NK-92 (cell line): ENCODE measurements at regions not wholly inside any gene's neighbourhood (a gene's known extent, or its start where the extent isn't known, plus 50 kb on each side); places are given as distances from the start of the nearest gene placed in this dataset.
"Not testable (repeated sequence)": the region's sequence is repeated elsewhere in the genome, so short reads cannot be mapped to it uniquely, and the experiment has no call there.

ENCODE experiments used
- DNase-seq: peaks from one replicate; lab custom pipeline; 2025; ENCODE audit not compliant: unreplicated experiment; lab: John Stamatoyannopoulos, UW

DNA sequence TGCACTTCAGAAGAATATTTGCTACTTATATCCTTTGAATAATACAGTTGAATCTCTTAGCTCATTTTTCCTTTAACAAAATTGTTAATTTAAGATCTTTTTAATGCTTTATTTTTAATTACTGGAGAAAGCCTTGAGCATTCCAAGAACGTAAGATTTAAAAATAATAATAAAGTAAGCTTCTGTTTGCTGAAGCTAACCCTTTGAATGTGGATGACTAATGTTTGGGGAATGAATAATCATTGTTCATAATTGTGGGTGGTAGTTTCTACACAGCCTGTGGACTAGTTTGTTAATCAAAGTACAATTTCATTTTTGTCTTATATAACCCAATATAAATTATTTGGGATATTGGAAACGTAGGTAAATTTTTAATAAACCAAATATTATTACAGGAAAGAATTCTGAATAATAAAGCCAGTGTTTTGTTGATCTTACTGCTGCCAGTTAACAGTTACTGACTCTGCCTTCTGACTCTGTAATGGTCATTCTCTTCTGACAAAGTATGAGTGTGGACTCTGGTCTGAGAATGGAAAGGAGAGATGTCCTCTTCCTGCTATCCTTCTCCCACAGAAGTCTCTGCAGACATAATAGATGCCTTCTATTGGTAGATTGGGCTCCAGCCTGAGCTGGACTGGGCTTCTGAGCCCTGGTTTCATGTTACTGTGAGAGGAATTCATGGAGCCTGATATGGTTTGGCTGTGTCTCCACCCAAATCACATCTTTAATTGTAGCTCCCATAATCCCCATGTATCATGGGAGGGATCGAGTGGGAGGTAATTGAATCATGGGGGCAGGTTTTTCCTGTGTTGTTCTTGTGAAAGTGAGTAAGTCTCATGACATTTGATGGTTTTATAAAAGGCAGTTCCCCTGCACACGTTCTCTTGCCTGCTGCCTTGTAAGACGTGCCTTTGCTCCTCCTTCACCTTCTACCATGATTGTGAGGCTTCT, 292.7 kb upstream of the SLC39A10 start:
- no peak for DNase-seq

DNA sequence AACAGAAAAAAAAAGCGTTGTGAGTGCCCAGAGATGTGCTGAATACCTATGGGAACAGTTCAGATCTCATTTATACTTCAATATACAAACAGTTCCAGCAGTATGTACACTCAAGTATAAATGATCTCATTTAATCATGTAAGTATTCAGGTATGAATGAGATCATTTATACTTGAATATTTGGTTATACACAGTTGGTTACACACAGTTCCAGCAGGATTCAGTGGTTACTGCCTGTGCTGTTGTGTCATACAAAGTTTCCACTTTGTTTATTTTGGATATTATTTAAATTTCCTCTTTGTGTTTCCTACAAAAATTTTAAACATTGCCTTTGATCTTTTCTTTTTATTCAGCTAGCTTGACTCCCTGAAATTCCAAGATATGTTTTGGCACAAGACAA, 293.5 kb upstream of the SLC39A10 start:
- DNase-seq = no peak

DNA sequence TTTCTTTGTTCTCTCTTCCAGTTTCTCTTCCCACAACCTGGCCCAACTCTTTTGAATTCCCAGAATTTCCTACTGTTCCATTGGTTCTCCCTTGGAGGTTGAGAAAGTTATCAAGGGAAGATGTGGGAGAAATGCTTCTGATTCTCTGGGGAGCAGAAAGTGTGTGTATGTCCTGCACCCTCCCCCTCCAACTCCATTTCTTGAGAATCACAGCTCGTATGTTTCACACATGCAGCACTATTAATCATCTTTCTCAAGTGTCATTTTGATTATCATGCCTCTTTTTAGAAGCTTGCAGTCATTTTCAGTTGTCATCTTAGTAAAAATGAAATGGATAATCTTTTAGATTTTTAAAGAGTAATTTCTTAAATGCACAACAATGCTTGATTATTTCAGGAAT, 296.8 kb upstream of the SLC39A10 start:
- DNase-seq = no peak

DNA sequence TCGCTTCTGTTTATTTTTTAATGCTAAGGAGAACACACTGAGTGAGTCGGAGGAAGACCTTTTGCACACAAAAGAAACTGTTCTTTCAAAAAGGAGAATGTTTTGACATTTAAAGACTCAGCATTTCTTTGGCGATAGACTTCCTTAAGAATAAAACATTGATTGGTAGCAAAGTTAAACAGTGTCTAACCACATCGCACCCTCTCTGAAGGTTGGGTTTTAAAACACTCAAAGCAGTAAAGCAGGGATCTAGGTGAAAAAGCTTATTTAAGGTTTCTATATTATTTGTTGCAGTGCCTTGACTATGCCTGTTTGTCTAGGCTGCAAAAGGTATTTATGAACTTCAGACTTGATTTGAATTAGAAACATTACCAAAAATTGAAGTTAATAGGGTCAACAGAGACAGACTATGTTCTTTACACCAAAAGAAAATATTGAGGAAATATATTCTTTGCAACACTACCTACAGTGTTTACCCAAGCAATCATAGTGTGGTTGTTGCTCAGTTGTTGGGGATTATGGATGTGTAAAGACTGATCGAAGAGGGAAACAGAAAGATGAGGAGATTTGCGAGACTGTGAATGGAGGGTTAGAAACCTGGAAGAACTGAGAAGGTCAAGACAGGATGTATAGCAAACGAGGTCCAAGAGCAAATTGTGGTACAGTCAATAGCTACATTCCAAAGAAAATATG, 297.8 kb upstream of the SLC39A10 start:
- no peak for DNase-seq

DNA sequence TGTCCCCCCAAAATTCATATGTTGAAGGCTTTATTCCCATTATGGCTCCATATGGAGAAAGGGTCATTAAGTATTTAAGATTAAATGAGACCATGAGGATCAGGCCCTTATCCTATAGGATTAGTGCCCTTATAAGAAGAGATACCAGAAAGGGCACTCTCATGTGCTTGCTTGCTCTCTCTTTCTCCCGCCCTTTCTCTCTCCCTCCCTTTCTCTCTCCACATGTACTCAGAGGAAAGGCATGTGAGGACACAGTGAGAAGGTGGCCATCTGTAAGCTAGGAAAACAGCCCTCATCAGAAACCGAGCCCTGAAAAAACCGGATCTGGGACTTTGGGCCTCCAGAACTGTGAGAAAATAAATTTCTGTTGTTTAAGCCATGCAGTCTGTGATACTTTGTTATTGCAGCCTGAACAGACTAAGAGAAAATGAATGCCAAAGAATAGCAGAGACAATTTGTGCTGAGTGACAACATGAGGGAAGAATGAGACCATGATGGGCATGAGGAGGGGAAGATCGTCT, 300.0 kb upstream of the SLC39A10 start:
- no peak for DNase-seq

DNA sequence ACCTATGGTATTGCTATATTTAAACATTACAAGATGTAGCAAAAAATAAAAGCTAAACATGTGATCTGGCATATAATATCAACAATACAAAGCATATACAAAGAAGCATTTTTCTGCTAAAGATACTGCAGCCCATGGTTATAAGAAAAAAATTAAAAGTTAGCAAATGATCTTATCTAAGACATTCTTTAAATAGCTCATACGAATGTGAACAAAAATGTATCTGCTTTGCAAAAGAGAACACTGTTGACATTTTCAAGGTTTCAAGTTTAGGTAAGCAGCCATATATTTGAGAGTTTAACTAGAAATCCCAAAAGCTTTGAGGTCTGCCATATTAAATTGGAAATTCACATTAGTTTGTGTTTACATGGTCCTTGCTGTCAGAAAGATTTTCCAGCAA, 301.0 kb upstream of the SLC39A10 start:
- DNase-seq = no peak

DNA sequence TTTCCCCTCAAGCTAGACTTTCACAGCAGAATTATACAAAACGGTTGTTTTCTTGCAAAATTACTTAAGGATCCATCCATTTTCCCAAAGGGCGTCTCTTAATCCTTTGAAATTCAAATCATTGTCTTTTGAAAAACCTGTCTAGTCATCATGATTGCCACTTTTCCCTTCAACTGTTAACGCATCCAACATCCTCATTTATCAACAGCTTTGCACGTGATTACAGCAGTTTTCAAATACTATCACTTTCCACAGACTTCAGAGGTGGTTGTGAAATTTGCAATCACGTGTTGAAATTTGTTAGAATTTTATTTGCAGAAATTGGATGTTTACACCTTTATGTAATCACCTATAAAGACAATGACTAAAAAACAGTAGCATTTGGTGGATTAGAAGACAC, 304.4 kb upstream of the SLC39A10 start:
- no peak for DNase-seq

DNA sequence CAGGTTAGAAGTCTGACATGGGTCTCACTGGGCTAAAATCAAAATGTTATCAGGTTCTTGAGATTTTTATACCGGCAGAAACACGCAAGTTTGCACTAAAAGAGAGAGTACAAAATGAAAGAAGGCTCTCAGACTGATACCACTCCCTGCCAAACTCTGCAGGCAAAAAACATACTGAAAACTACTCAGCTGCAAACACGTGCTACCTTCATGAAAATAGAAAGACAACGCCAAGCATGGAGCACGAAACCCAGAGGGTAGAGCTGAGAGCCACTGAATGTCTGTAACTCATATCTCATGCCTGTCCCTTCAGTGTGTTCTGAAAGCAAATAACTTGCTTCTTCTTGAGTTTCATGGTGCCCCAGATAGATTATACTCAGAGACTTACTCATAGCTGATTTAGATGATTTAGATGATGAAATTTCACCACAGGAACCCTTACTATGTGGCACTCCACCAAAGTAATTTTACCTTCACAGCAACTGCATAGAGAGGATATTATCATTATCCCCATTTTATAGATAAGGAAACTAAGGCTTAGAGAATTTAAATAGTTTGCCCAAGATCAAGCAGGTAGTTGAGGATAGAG, 313.0 kb upstream of the SLC39A10 start:
- DNase-seq = no peak

DNA sequence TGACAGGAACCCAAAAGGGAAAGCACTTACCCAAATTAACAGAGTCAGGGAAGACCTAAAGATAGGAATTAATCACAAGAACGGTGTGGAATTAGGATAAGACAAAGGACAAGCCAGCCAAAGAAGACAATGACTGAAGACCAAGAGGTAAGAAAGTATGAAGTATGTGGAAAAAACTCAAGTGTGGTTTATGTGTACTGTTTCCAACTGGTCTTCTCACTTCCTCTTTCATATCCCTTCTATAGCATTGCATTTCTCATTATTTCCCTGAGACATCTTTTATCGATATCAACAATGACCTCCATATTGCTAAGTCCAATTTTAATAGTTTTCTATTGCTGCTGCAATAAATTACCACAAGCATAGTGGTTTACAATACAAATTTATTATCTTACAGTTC, 313.5 kb upstream of the SLC39A10 start:
- no peak for DNase-seq

DNA sequence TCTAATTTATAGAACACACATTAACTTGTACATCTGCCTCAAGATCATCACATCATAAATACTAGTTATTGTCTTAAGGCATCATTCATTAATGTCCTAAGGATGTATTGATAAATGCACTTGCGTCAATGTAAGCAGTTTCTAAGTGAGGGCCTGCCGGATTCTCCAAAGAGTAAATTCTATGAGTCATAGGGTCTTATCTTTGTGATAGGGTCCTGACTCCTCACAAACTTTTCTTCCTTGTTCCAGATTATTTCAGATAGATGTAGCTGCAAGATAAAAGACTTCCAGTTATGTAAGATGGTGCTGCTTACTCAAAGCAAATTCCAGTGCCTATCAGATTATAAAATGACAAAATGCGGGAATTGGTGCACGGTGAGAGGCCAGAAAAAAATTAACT, 315.0 kb upstream of the SLC39A10 start:
- no peak for DNase-seq

DNA sequence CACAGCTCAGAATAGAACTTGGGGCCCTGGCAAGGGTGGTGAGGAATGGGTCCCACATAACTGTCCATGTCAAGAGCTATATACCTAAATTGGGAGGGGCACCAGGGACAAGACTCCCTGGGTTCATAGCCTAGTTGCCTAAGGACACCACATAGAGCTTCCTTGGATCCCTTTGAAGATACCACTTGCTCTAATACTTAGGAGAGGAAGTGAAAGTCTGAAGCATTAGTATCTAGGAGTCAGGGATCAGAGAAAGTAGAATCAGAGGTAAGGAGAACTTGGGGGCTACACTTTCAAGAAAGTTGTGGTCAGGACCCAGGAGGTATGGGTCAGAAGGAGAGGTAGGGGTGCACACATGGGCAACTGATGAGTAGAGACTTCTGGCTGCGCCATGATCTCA, 318.2 kb upstream of the SLC39A10 start:
- DNase-seq = no peak

DNA sequence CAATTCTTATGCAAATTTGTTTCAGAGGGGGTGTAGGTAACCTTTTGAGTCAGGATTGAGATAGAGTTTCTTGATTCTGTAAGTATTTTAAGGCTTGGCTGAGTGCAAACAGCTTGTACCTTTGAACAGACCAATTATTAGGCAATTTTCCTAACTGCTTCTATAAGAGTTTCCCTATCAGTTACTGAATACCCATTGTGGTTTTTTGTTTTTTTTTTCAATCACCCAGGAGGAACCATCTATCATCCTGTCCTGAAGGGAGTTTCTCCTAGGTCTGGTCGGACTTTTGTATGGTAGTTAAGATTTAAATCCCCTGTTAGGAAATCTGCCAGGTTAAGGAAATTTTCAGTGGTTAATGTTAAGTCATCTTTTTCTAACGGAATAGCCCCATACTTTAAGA, 319.4 kb upstream of the SLC39A10 start:
- DNase-seq = no peak

DNA sequence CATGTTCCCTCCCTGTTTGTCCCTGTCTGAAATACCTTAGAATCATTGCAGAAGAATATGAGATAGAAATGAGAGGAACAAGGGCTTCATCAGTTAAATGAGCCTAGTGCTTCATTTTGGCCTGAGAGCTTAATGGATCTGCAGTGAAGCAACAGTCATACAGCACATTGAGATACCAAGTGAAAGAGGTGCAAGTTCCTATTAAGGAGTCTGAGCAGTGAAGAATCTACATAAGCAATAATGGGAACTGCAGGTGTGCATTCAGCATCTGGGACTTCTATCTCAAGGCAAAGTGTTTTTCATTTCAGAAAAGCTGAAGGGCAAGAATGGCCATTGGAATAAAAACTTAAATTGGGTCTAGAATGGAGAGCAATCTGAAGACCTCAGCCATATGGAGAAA, 323.2 kb upstream of the SLC39A10 start:
- no peak for DNase-seq

DNA sequence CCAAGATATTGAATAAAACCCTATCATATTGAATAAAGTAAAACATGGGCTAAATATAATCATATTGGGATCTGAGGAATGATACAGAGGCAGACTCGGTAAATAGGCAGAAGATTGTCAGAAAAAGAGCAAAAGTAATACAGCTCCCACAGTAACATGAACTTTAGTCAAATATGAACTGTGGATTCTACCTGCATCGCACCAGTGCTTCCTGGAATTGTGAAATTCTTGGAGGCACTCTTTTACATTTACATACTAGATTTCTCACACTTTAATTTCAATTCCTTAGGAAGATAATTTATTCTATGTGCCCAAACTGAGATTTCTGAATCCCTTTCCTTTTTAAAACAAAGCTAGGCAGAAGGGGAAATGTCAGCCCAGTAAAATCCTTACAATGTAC, 325.1 kb upstream of the SLC39A10 start:
- no peak for DNase-seq

DNA sequence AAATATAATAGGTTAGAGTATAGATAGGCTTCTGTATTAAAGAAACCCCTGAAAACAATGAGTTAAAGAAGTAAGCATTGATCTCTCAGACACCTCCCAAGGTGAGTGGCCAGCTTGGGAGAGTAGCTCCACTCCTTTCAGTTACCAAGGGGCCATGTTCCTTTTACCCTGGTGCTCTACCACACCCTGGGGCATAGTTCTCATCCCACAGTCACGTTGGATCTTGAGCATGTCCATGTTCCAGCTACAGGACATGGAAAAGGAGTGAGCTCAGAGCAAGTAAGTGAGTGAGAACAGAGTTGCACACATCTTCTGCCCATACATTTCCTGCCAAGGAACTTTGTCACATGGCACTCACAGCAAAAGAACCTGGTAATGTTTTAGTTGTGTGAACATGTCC, 325.9 kb upstream of the SLC39A10 start:
- DNase-seq = no peak

DNA sequence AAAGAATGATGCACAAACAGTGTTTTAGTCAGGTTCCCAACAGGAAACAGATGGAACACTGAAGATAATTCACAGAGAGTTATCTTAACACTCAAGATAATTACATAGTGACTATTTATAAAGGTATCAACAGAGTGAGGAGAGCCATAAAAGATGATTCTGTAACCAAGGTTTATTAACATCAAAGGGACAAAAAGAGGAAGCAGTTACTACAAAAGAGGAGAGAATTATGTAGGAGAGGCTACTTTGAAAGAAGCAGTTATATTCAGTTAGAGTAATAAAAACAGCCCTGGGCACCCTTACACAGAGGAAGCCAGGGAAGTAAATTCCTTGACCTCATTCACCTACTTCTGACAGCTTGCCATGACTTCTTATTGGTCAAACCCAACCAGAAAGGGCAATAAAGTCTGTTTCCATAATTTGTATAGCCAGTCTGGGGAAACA, 326.5 kb upstream of the SLC39A10 start:
- no peak for DNase-seq

DNA sequence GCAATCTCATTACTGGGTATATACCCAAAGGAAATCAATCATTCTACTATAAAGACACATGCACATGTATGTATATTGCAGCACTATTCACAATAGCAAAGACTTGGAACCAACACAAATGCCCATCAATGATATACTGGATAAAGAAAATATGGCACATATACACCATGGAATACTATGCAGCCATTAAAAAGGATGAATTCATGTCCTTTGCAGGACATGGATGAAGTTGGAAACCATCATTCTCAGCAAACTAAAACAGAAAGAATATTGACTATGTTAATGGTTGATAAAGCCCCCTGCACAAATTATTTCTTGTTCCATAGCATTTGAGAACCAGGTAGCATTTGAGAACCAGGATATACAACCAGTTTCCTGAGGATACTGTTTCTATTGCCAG, 327.2 kb upstream of the SLC39A10 start:
- not testable (repeated sequence) for DNase-seq

DNA sequence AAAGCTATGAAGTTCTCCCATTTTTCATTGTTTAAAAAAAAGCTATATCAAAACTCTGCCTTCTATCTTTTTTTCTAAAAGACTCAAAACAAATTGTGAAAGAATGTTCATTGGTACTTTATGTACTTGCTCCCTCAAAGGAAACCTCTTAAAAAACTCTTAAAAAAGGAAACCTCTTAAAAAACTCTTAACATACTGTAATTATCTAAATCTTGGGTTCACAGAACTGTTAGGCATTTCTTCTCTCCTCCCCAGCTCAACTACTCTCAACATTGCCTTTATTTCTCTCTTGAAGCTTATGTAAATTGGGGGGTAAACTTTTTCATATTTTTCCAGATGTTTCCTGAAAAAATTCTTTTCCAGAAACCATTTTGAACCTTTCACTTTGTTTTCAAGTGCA, 330.5 kb upstream of the SLC39A10 start:
- no peak for DNase-seq

DNA sequence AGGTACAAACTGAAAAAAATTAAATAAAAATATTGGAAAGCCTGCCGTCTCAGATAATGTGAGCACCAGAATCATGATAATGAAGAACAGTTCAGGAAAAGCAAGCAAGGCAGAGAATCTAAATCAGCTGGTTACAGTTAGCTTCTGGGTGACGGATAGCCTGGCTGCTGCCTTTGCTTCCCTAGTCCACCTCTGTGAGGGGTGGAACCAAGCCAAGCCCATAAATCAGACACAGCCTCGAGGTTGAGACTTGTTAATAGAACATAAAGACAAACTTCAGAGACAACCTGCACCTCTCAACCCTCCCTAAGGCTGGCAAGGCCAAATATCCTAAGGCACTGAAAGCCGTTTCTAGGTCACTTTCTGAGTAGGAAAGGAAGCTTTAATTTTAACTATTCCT, 334.7 kb upstream of the SLC39A10 start:
- DNase-seq = no peak

DNA sequence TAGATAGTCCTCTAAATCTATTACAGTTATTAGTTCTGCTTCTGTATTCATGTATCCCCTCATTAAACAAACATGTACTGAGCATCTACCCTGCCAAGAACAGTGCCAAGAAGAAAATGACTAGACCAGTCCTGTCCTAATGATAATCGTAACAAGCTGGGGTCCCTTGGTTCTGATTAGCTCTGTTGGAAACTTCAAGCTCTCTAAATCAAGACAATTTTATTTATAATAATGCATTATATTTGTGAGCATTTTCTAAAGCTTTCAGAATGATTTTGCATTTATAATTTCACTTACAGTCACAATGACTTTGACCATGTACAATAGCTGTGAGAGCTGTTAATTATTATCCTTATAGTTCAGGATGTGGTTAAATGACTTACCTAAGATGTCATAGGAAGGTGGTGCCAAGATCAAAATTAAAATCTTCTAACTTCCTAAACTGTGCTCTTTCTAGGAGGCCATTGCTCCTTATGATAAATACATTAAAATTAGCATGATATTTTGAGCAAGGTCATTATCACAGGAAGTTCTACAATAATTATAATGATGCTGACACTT, 336.5 kb upstream of the SLC39A10 start:
- no peak for DNase-seq
